GM12878 (cell line): ENCODE measurements at regions not wholly inside any gene's neighbourhood (a gene's known extent, or its start where the extent isn't known, plus 50 kb on each side); places are given as distances from the start of the nearest gene placed in this dataset.

Source experiments
- ATAC-seq: fragments of 200-7000 bp; cut with Tn5 transposase; 3 replicates; pipeline ENCODE4 v1.9.1; 2020; ENCODE audit warnings: mild to moderate bottlenecking, moderate library complexity
- BruUV-seq: library from RNA; stranded (reverse); fragments of 400-500 nt; replicated peaks from 2 replicates; lab custom pipeline; 2021; lab: Mats Ljungman, UMichigan
- CTCF ChIA-PET: fragments of 300-600 bp; sonication (Branson Sonifier 250); formaldehyde crosslinking; extraction: SDS; loops from one replicate; lab custom pipeline; 2021; ENCODE audit warnings: inconsistent platforms; lab: Yijun Ruan, JAX
- POLR2A ChIA-PET: fragments of 350-600 bp; formaldehyde crosslinking; extraction: SDS; loops from one replicate; lab custom pipeline; 2021; ENCODE audit warnings: inconsistent platforms; lab: Charles Lee
- RAD21 ChIA-PET: fragments of 300-600 bp; sonication (Branson Sonifier 250); formaldehyde crosslinking; loops from one replicate; lab custom pipeline; 2023; ENCODE audit warnings: antibody characterized with exemption; ENCODE audit not compliant: unreplicated experiment; lab: Charles Lee
- SMC1A ChIA-PET: fragments of 300-600 bp; sonication (Branson Sonifier 250); formaldehyde crosslinking; loops from one replicate; lab custom pipeline; 2023; ENCODE audit not compliant: unreplicated experiment, uncharacterized antibody; lab: Charles Lee
- DNase-seq: peaks from one replicate; pipeline ENCODE4 v3.0.0-alpha.2; 2011; ENCODE audit warnings: low read depth, low spot score
- FAIRE-seq: peaks from 3 replicates; lab custom pipeline; 2011; peaks lifted over from hg19 to GRCh38; lab: Jason Lieb, UNC
- H2AFZ ChIP-seq: 2 replicates; pipeline ENCODE4 v1.6.0; 2011; ENCODE audit warnings: low read depth, low read length, control low read depth; ENCODE audit not compliant: control insufficient read depth
- H3K27ac ChIP-seq: 2 replicates; pipeline ENCODE4 v1.5.1; 2011; ENCODE audit warnings: control low read depth; ENCODE audit not compliant: control insufficient read depth, insufficient read depth
- H3K27me3 ChIP-seq, 2 experiments: replicated peaks in 1 of 2; 2 replicates each; pipeline versions ENCODE4 v1.6.0 to v1.6.1; 2011; ENCODE audit warnings: low read length in 1 of 2; ENCODE audit not compliant: control insufficient read depth in 2 of 2, insufficient read depth in 2 of 2
- H3K36me3 ChIP-seq, 2 experiments: 2 replicates each; pipeline ENCODE4 v1.5.1; 2011; ENCODE audit warnings: low read length in 1 of 2; ENCODE audit not compliant: control insufficient read depth in 2 of 2, insufficient read depth in 2 of 2
- H3K4me1 ChIP-seq: 2 replicates; pipeline ENCODE4 v1.6.1; 2011; ENCODE audit warnings: mild to moderate bottlenecking, low read length, moderate library complexity, mixed read lengths; ENCODE audit not compliant: control insufficient read depth, insufficient read depth
- H3K4me2 ChIP-seq: 2 replicates; pipeline ENCODE4 v1.6.0; 2011; ENCODE audit warnings: control low read depth; ENCODE audit not compliant: control insufficient read depth, insufficient read depth
- H3K4me3 ChIP-seq: fragments of 200-600 bp; sonication (generic); 2 replicates; pipeline ENCODE4 v1.5.1; 2016
- H3K79me2 ChIP-seq: 2 replicates; pipeline ENCODE4 v1.6.0; 2011; ENCODE audit warnings: low read length; ENCODE audit not compliant: control insufficient read depth, insufficient read depth
- H3K9ac ChIP-seq: 2 replicates; pipeline ENCODE4 v1.8.0; 2011; ENCODE audit warnings: low read length, control low read depth, mixed read lengths; ENCODE audit not compliant: control insufficient read depth, insufficient read depth
- H3K9me3 ChIP-seq: replicated peaks from 3 replicates; pipeline ENCODE4 v1.5.1; 2011; ENCODE audit warnings: mild to moderate bottlenecking, low read length; ENCODE audit not compliant: control insufficient read depth, insufficient read depth
- H4K20me1 ChIP-seq: 2 replicates; pipeline ENCODE4 v1.6.0; 2011; ENCODE audit not compliant: control insufficient read depth, insufficient read depth
- RELB ChIP-seq: fragments of 450-650 bp; IDR thresholded peaks from 2 replicates; pipeline ENCODE4 v1.6.1; 2017; ENCODE audit warnings: low read depth, mild to moderate bottlenecking, moderate library complexity
- SUPT20H ChIP-seq: IDR thresholded peaks from 2 replicates; pipeline ENCODE4 v1.6.1; 2011; ENCODE audit warnings: low read depth, mild to moderate bottlenecking, low read length, moderate library complexity, borderline replicate concordance; ENCODE audit not compliant: control insufficient read depth
- TARDBP ChIP-seq: IDR thresholded peaks from 2 replicates; pipeline ENCODE4 v1.6.1; 2016; ENCODE audit warnings: borderline replicate concordance
- ZBTB4 ChIP-seq: fragments of 450-650 bp; formaldehyde crosslinking; IDR thresholded peaks from 2 replicates; pipeline ENCODE4 v1.4.0; 2022; ENCODE audit warnings: mild to moderate bottlenecking, moderate library complexity
- WGBS: methylation state at CpG from one replicate; pipeline ENCODE4 v1.1.6; 2016; ENCODE audit warnings: low lambda C conversion rate; ENCODE audit not compliant: insufficient replicate concordance, insufficient coverage; ENCODE audit errors: missing lambda C conversion rate; 5-methylcytosine and 5-hydroxymethylcytosine counted together
- in situ Hi-C: fragments of 300-500 bp; cut with MboI; formaldehyde crosslinking; loops from 9 replicates; pipeline ENCODE4 v1.14.3; 2018; ENCODE audit warnings: mixed read lengths
- intact Hi-C: fragments of 100-400 bp; cut with micrococcal nuclease; formaldehyde crosslinking; loops from one replicate; pipeline ENCODE4 v1.14.2; 2022; ENCODE audit not compliant: unreplicated experiment

- TF ChIP-seq ZBTB4 (CRISPR knock-in tag): no peak
- no peak for TF ChIP-seq SUPT20H
- no peak for TF ChIP-seq TARDBP
- TF ChIP-seq, all 136 proteins: peak for 0
These were observed 147.7 kb downstream of the TM9SF2 start (continued) for GRCh38 chr13:99648927-99649326.

- no peak overlapping the region for H3K4me3 ChIP-seq
- no peak for ATAC-seq
- DNase-seq: no peak
- POLR2A ChIA-PET: no interaction called here
- intact Hi-C loops (no loop called here), in situ Hi-C loops (no loop called here)
- no peaks in the 10 kb centered on the region for H3K9me3 ChIP-seq
- no peak overlapping the region for H3K9ac ChIP-seq
- CTCF ChIA-PET: interaction anchor here (0.6 to 1.4 kb wide), 6 partner anchors 9 to 867 kb away, joined by 3 read pairs; no protein-coding TSS in a partner anchor
- no peaks in the 10 kb centered on the region for H3K79me2 ChIP-seq
- no peaks in the 10 kb centered on the region for H4K20me1 ChIP-seq
- 78% methylated on average over 8 of the region's 8 CpGs for WGBS
- no peaks in the 10 kb centered on the region for H3K36me3 ChIP-seq
- H3K4me2 ChIP-seq: no peak overlapping the region
- no peaks in the 10 kb centered on the region for H3K27me3 ChIP-seq
- RAD21 ChIA-PET: no interaction called here
- H3K27ac ChIP-seq: no peak overlapping the region
- TF ChIP-seq RELB: no peak
- H3K4me1 ChIP-seq: no peaks in the 10 kb centered on the region
- SMC1A ChIA-PET: interaction anchor here (1.3 kb wide), 1 partner anchor 28 kb away, joined by 3 read pairs; no protein-coding TSS in a partner anchor
- FAIRE-seq: peak; percentile 49
- no peak overlapping the region for H2AFZ ChIP-seq
- no TSS peak for BruUV-seq
These were observed 146.9 kb downstream of the TM9SF2 start for GRCh38 chr13:99648066-99648665.
